GM23248 (cell line): ENCODE measurements at regions not wholly inside any gene's neighbourhood (a gene's known extent, or its start where the extent isn't known, plus 50 kb on each side); places are given as distances from the start of the nearest gene placed in this dataset.

ENCODE experiments used
- DNase-seq: peaks from one replicate; pipeline ENCODE4 v3.0.0-alpha.2; 2015
- H2AFZ ChIP-seq: fragments of 200-600 bp; sonication (generic); 2 replicates; pipeline ENCODE4 v1.6.1; 2016; ENCODE audit warnings: antibody characterized with exemption
- H3F3A ChIP-seq: fragments of 200-600 bp; sonication (generic); 2 replicates; pipeline ENCODE4 v1.6.1; 2016; ENCODE audit warnings: mild to moderate bottlenecking, antibody characterized with exemption, mixed run types; ENCODE audit not compliant: insufficient read depth
- H3K27ac ChIP-seq: fragments of 200-600 bp; sonication (generic); 2 replicates; pipeline ENCODE4 v1.5.1; 2016; ENCODE audit warnings: mild to moderate bottlenecking
- H3K27me3 ChIP-seq: fragments of 200-600 bp; sonication (generic); replicated peaks from 2 replicates; pipeline ENCODE4 v1.6.1; 2016; ENCODE audit warnings: mild to moderate bottlenecking; ENCODE audit not compliant: insufficient read depth
- H3K36me3 ChIP-seq: fragments of 200-600 bp; sonication (generic); 2 replicates; pipeline ENCODE4 v1.6.1; 2016; ENCODE audit warnings: low read depth, mild to moderate bottlenecking
- H3K4me1 ChIP-seq: fragments of 200-600 bp; sonication (generic); 2 replicates; pipeline ENCODE4 v1.6.1; 2016; ENCODE audit warnings: mild to moderate bottlenecking; ENCODE audit not compliant: insufficient read depth
- H3K4me2 ChIP-seq: fragments of 200-600 bp; sonication (generic); one replicate; pipeline ENCODE4 v1.6.1; 2016; ENCODE audit warnings: mild to moderate bottlenecking; ENCODE audit not compliant: unreplicated experiment
- H3K4me3 ChIP-seq: fragments of 200-600 bp; sonication (generic); 2 replicates; pipeline ENCODE4 v1.5.1; 2016; ENCODE audit warnings: mild to moderate bottlenecking
- H3K79me2 ChIP-seq: fragments of 200-600 bp; sonication (generic); 2 replicates; pipeline ENCODE4 v1.6.1; 2016; ENCODE audit warnings: mild to moderate bottlenecking; ENCODE audit not compliant: insufficient read depth
- H3K9ac ChIP-seq: fragments of 200-600 bp; sonication (generic); 2 replicates; pipeline ENCODE4 v1.6.1; 2016; ENCODE audit warnings: mild to moderate bottlenecking
- H3K9me2 ChIP-seq: fragments of 200-600 bp; sonication (generic); 2 replicates; pipeline ENCODE4 v1.6.1; 2016; ENCODE audit warnings: mixed run types, mild to moderate bottlenecking, moderate library complexity; ENCODE audit not compliant: insufficient read depth
- H3K9me3 ChIP-seq: fragments of 200-600 bp; sonication (generic); one replicate; pipeline ENCODE4 v1.6.1; 2017; ENCODE audit warnings: low read depth
- H4K20me1 ChIP-seq: fragments of 200-600 bp; sonication (generic); 2 replicates; pipeline ENCODE4 v1.6.0; 2016; ENCODE audit not compliant: insufficient read depth
- EZH2 ChIP-seq: fragments of 200-600 bp; sonication (generic); IDR thresholded peaks from 2 replicates; pipeline ENCODE4 v1.6.1; 2018; ENCODE audit warnings: antibody characterized with exemption, mild to moderate bottlenecking; ENCODE audit not compliant: insufficient read depth, poor library complexity, severe bottlenecking
- EZH2phosphoT487 ChIP-seq: fragments of 200-600 bp; sonication (generic); IDR thresholded peaks from 2 replicates; pipeline ENCODE4 v1.6.1; 2018; ENCODE audit warnings: antibody characterized with exemption, moderate library complexity, mild to moderate bottlenecking, low read depth; ENCODE audit not compliant: insufficient read depth
- WGBS, 2 experiments: methylation state at CpG; one replicate each; pipeline ENCODE4 v1.1.6; 2015 to 2017; ENCODE audit warnings: low lambda C conversion rate in 2 of 2, low coverage in 1 of 2; ENCODE audit errors: missing lambda C conversion rate in 2 of 2; 5-methylcytosine and 5-hydroxymethylcytosine counted together
- in situ Hi-C: fragments of 300-500 bp; cut with MboI; formaldehyde crosslinking; loops from 2 replicates; pipeline ENCODE4 v1.15.0; 2020

GRCh38 chr18:72174972-72175649 lies 369.0 kb downstream of the CBLN2 start:
- Histone ChIP-seq H3K27me3 (no peaks in the 10 kb centered on the region), H3K9ac (no peak overlapping the region), H3K4me2 (no peak overlapping the region), H3K9me3 (no peaks in the 10 kb centered on the region), H3F3A (no peaks in the 10 kb centered on the region), H3K27ac (no peak overlapping the region), H3K4me1 (no peaks in the 10 kb centered on the region), H3K36me3 (no peaks in the 10 kb centered on the region), H3K9me2 (no peaks in the 10 kb centered on the region), H4K20me1 (no peaks in the 10 kb centered on the region), H2AFZ (no peak overlapping the region), H3K4me3 (no peak overlapping the region), H3K79me2 (no peaks in the 10 kb centered on the region)
- no peak for TF ChIP-seq EZH2
- no peak for TF ChIP-seq EZH2phosphoT487
- in situ Hi-C loops: no loop called here
- DNase-seq: no peak
- 6% methylated on average over 3 of the region's 3 CpGs for WGBS, 2 experiments

GRCh38 chr18:72171596-72171995 lies 372.5 kb downstream of the CBLN2 start:
- DNase-seq: no peak
- in situ Hi-C loops: no loop called here
- Histone ChIP-seq H3K9me3 (no peaks in the 10 kb centered on the region), H3K9me2 (no peaks in the 10 kb centered on the region), H3K9ac (no peak overlapping the region), H3K4me2 (no peak overlapping the region), H3K79me2 (no peaks in the 10 kb centered on the region), H3K36me3 (no peaks in the 10 kb centered on the region), H3K4me1 (no peaks in the 10 kb centered on the region), H3K27me3 (no peaks in the 10 kb centered on the region), H2AFZ (no peak overlapping the region), H3K4me3 (no peak overlapping the region), H3K27ac (no peak overlapping the region), H3F3A (no peaks in the 10 kb centered on the region), H4K20me1 (no peaks in the 10 kb centered on the region)
- TF ChIP-seq EZH2 (no peak), EZH2phosphoT487 (no peak)
- WGBS, 2 experiments: 2 to 5% methylated on average over 2 of the region's 2 CpGs

- 0% methylated on average over 1 of the region's 1 CpG for WGBS, 2 experiments
- TF ChIP-seq EZH2phosphoT487 (no peak), EZH2 (no peak)
- no peak for DNase-seq
- Histone ChIP-seq H3K4me1 (no peaks in the 10 kb centered on the region), H3K9ac (no peak overlapping the region), H2AFZ (no peak overlapping the region), H3K27ac (no peak overlapping the region), H3K36me3 (no peaks in the 10 kb centered on the region), H3K4me2 (no peak overlapping the region), H4K20me1 (no peaks in the 10 kb centered on the region), H3K27me3 (no peaks in the 10 kb centered on the region), H3K79me2 (no peaks in the 10 kb centered on the region), H3K9me2 (no peaks in the 10 kb centered on the region), H3K4me3 (no peak overlapping the region), H3K9me3 (no peaks in the 10 kb centered on the region), H3F3A (no peaks in the 10 kb centered on the region)
- in situ Hi-C loops: no loop called here
Observed at GRCh38 chr18:72161691-72162090, 382.5 kb downstream of the CBLN2 start.

GRCh38 chr18:72160510-72161445 lies 383.4 kb downstream of the CBLN2 start:
- in situ Hi-C loops: no loop called here
- Histone ChIP-seq H2AFZ (no peak overlapping the region), H3K4me2 (no peak overlapping the region), H3K36me3 (no peaks in the 10 kb centered on the region), H3K4me3 (no peak overlapping the region), H3F3A (no peaks in the 10 kb centered on the region), H3K4me1 (no peaks in the 10 kb centered on the region), H3K27me3 (no peaks in the 10 kb centered on the region), H3K27ac (no peak overlapping the region), H3K9me3 (no peaks in the 10 kb centered on the region), H3K79me2 (no peaks in the 10 kb centered on the region), H3K9me2 (no peaks in the 10 kb centered on the region), H3K9ac (no peak overlapping the region), H4K20me1 (no peaks in the 10 kb centered on the region)
- 11 to 14% methylated on average over 5 of the region's 5 CpGs for WGBS, 2 experiments
- no peak for TF ChIP-seq EZH2phosphoT487
- no peak for TF ChIP-seq EZH2
- DNase-seq: no peak
